Keratinocyte (primary cell): ENCODE measurements at regions not wholly inside any gene's neighbourhood (a gene's known extent, or its start where the extent isn't known, plus 50 kb on each side); places are given as distances from the start of the nearest gene placed in this dataset.

Experiments
- DNase-seq: peaks from one replicate; pipeline ENCODE4 v3.0.0-alpha.2; 2011; ENCODE audit warnings: low read depth, missing footprints, low spot score
- FAIRE-seq: peaks from 2 replicates; lab custom pipeline; 2011; peaks lifted over from hg19 to GRCh38; lab: Jason Lieb, UNC
- H2AFZ ChIP-seq: 2 replicates; pipeline ENCODE4 v1.6.0; 2012; ENCODE audit warnings: low read length, control low read depth, inconsistent platforms; ENCODE audit not compliant: control insufficient read depth
- H3K27ac ChIP-seq: 2 replicates; pipeline ENCODE4 v1.5.1; 2011; ENCODE audit warnings: low read length; ENCODE audit not compliant: control insufficient read depth, insufficient read depth
- H3K27me3 ChIP-seq: 3 replicates; pipeline ENCODE4 v1.6.0; 2011; ENCODE audit warnings: low read length; ENCODE audit not compliant: control insufficient read depth, insufficient read depth; ENCODE audit errors: extremely low read depth
- H3K36me3 ChIP-seq, 2 experiments: 2 replicates in 1 of 2; 3 replicates in 1 of 2; pipeline ENCODE4 v1.5.1; 2011; ENCODE audit warnings: low read length in 2 of 2, mild to moderate bottlenecking in 1 of 2; ENCODE audit not compliant: control insufficient read depth in 2 of 2, insufficient read depth in 2 of 2; ENCODE audit errors: extremely low read depth in 1 of 2
- H3K4me1 ChIP-seq: 3 replicates; pipeline ENCODE4 v1.5.1; 2011; ENCODE audit warnings: low read length; ENCODE audit not compliant: control insufficient read depth, insufficient read depth; ENCODE audit errors: extremely low read depth
- H3K4me2 ChIP-seq: 3 replicates; pipeline ENCODE4 v1.6.0; 2011; ENCODE audit warnings: low read depth, low read length; ENCODE audit not compliant: control insufficient read depth, insufficient read depth; ENCODE audit errors: extremely low read depth
- H3K4me3 ChIP-seq, 3 experiments: fragments of 200-600 bp in 1 of 3; sonication (generic) in 1 of 3; 2 replicates in 2 of 3; 3 replicates in 1 of 3; pipeline ENCODE4 v1.5.1; 2011 to 2016; ENCODE audit warnings: low read length in 3 of 3, mild to moderate bottlenecking in 3 of 3, control low read depth in 2 of 3, inconsistent platforms in 1 of 3, low read depth in 1 of 3, mixed read lengths in 1 of 3, mixed run types in 1 of 3, moderate library complexity in 1 of 3; ENCODE audit not compliant: control insufficient read depth in 2 of 3, insufficient read depth in 2 of 3; ENCODE audit errors: extremely low read depth in 1 of 3
- H3K79me2 ChIP-seq: 2 replicates; pipeline ENCODE4 v1.6.0; 2012; ENCODE audit warnings: low read length; ENCODE audit not compliant: control insufficient read depth, insufficient read depth
- H3K9ac ChIP-seq: 3 replicates; pipeline ENCODE4 v1.6.0; 2011; ENCODE audit warnings: low read length; ENCODE audit not compliant: control insufficient read depth, insufficient read depth; ENCODE audit errors: extremely low read depth
- H3K9me1 ChIP-seq: 3 replicates; pipeline ENCODE4 v1.6.0; 2011; ENCODE audit warnings: low read length; ENCODE audit not compliant: control insufficient read depth, insufficient read depth; ENCODE audit errors: extremely low read depth
- H3K9me3 ChIP-seq: 2 replicates; pipeline ENCODE4 v1.5.1; 2012; ENCODE audit warnings: low read depth, low read length; ENCODE audit not compliant: control insufficient read depth
- H4K20me1 ChIP-seq: 3 replicates; pipeline ENCODE4 v1.6.0; 2011; ENCODE audit warnings: low read length; ENCODE audit not compliant: control insufficient read depth, insufficient read depth; ENCODE audit errors: extremely low read depth
- EZH2 ChIP-seq: IDR thresholded peaks from one replicate; pipeline ENCODE4 v1.6.1; 2012; ENCODE audit warnings: inconsistent platforms, mild to moderate bottlenecking, low read length, moderate library complexity
- dilution Hi-C: fragments of 300-500 bp; cut with MboI; formaldehyde crosslinking; loops from one replicate; pipeline ENCODE4 v1.7.0; 2020; ENCODE audit warnings: low sequenced_read_pairs; ENCODE audit not compliant: extremely low pct_ligation_motif_present
- TF ChIP-seq, protein P1 (sequence below), 3 experiments: IDR thresholded peaks in 1 of 3; conservative IDR thresholded peaks in 1 of 3; optimal IDR thresholded peaks in 1 of 3; 2 replicates in 2 of 3; 3 replicates in 1 of 3; pipeline versions ENCODE3 to v1.5.1; 2011; ENCODE audit warnings: low read length in 3 of 3, mild to moderate bottlenecking in 3 of 3, moderate library complexity in 2 of 3, control low read depth in 1 of 3, inconsistent platforms in 1 of 3; ENCODE audit not compliant: insufficient read depth in 2 of 3; ENCODE audit errors: extremely low read depth in 1 of 3

DNA sequence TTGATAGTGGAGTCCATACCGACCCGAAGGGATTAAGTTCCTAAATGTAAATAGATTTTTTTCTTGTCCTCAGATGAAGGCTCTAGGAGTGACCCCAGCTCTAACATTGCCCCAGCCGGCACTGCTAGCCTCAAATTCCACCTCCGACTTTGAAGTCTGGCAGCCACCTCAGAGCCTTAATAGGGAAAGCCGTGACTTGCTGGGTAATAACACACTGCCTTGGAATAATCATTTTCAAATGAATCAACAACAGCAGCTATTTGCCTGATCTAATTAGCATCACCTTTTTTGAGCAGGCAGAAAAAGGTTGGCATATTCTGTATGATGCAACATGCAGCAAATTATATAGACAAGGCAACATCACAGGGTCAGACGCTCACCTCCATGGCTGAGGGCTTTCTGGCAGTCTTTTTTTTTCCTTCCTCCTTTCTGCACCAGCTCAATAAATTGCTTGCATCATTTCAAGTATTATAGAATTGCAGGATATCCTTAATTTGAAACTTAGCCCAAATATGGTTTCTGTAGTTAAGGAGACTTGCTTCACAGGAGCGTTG lies 276.5 kb upstream of the ATP5MC3 start:
- Histone ChIP-seq H3K9me3 (no peaks in the 10 kb centered on the region), H3K27ac (no peak overlapping the region), H3K9me1 (no peaks in the 10 kb centered on the region), H3K79me2 (no peaks in the 10 kb centered on the region), H3K4me1 (no peaks in the 10 kb centered on the region), H3K9ac (no peak overlapping the region), H4K20me1 (no peaks in the 10 kb centered on the region), H3K4me2 (no peak overlapping the region), H3K36me3 (no peaks in the 10 kb centered on the region), H2AFZ (no peak overlapping the region), H3K4me3 (no peak overlapping the region), H3K27me3 (no peaks in the 10 kb centered on the region)
- FAIRE-seq = no peak
- dilution Hi-C loops = no loop called here
- TF ChIP-seq EZH2 = no peak
- TF ChIP-seq, protein P1, sequence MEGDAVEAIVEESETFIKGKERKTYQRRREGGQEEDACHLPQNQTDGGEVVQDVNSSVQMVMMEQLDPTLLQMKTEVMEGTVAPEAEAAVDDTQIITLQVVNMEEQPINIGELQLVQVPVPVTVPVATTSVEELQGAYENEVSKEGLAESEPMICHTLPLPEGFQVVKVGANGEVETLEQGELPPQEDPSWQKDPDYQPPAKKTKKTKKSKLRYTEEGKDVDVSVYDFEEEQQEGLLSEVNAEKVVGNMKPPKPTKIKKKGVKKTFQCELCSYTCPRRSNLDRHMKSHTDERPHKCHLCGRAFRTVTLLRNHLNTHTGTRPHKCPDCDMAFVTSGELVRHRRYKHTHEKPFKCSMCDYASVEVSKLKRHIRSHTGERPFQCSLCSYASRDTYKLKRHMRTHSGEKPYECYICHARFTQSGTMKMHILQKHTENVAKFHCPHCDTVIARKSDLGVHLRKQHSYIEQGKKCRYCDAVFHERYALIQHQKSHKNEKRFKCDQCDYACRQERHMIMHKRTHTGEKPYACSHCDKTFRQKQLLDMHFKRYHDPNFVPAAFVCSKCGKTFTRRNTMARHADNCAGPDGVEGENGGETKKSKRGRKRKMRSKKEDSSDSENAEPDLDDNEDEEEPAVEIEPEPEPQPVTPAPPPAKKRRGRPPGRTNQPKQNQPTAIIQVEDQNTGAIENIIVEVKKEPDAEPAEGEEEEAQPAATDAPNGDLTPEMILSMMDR (optimal IDR thresholded peaks at IDR 0.05 in 1 of 3, IDR thresholded peaks at IDR 0.05 in 1 of 3, conservative IDR thresholded peaks at IDR 0.05 in 1 of 3; ENCODE audit: extremely low read depth in 1 of 3, insufficient read depth in 2 of 3, low read length in 3 of 3) = no peak
- no peak for DNase-seq

GRCh38 chr2:175454953-175455389 lies 273.5 kb upstream of the ATP5MC3 start:
- H3K27ac ChIP-seq = no peak overlapping the region
- DNase-seq (no peak), FAIRE-seq (no peak)
- no peaks in the 10 kb centered on the region for H3K9me3 ChIP-seq
- H3K9ac ChIP-seq = no peak overlapping the region
- H3K36me3 ChIP-seq = no peaks in the 10 kb centered on the region
- H4K20me1 ChIP-seq = no peaks in the 10 kb centered on the region
- H3K4me2 ChIP-seq = no peak overlapping the region
- no peak for TF ChIP-seq EZH2
- TF ChIP-seq, protein P1 (optimal IDR thresholded peaks at IDR 0.05 in 1 of 3, IDR thresholded peaks at IDR 0.05 in 1 of 3, conservative IDR thresholded peaks at IDR 0.05 in 1 of 3; ENCODE audit: extremely low read depth in 1 of 3, insufficient read depth in 2 of 3, low read length in 3 of 3) = no peak
- no peak overlapping the region for H2AFZ ChIP-seq
- H3K9me1 ChIP-seq = no peaks in the 10 kb centered on the region
- H3K4me1 ChIP-seq = no peaks in the 10 kb centered on the region
- dilution Hi-C loops = no loop called here
- no peaks in the 10 kb centered on the region for H3K79me2 ChIP-seq
- H3K4me3 ChIP-seq = no peak overlapping the region
- no peaks in the 10 kb centered on the region for H3K27me3 ChIP-seq
